Activated effector memory CD4-positive, alpha-beta T cell treated with anti-CD3 and anti-CD28 coated beads, Interleukin-2, amount 50 U/mL, for 16 hours (primary cell): ENCODE measurements at regions not wholly inside any gene's neighbourhood (a gene's known extent, or its start where the extent isn't known, plus 50 kb on each side); places are given as distances from the start of the nearest gene placed in this dataset.
A peak's percentile ranks its signal among the peaks of the same experiment; 100 is the strongest.

Experiments
- DNase-seq: peaks from one replicate; pipeline ENCODE4 v3.0.0-alpha.2; 2020

DNA sequence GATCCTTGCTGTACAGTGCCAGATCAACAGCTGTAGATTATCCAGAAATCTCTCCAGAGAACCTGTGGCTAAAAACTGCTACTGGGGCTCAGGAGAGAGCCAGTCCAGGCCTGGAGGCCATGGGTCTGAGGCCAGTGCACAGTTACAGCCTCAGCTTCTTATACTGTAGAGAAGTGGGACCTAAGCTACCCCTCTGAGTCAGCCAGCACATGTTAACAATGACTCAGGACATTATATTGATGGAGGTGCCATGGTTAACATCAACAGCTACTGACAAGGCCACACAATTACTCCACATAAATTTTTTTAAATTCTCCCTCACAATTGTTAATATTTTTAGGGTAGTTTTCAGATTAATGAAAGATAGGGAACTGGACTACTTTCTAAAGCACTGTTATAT is 138.5 kb downstream of the RBM26 start:
- DNase-seq, result no peak

- DNase-seq, result no peak
Observed at GRCh38 chr13:79258489-79258888, 147.6 kb downstream of the RBM26 start.

- DNase-seq, result no peak
Observed at GRCh38 chr13:79246578-79246949, 159.5 kb downstream of the RBM26 start.

- no peak for DNase-seq
Observed at GRCh38 chr13:79245937-79246577, 160.0 kb downstream of the RBM26 start.

GRCh38 chr13:79241697-79242096 is 164.4 kb downstream of the RBM26 start:
- DNase-seq, result no peak

DNA sequence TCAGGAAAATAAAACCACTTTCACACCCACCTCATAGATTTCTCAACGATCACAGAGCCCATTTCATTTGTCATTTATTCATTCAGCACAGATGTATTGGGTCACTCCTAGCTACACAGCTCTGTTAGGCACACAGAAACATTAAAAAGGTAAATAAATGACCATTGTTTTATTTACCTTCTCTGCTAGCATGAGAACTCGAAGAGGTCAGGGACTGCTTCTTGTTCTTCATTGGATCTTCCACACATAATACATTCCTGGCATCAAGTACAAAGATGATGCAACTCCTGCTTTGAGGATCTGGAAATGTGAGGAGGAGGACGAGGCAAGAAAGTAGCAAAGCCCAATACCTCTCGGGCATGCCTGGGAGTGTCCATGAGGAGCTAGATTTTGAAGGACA is 168.1 kb downstream of the RBM26 start:
- DNase-seq, result no peak

DNA sequence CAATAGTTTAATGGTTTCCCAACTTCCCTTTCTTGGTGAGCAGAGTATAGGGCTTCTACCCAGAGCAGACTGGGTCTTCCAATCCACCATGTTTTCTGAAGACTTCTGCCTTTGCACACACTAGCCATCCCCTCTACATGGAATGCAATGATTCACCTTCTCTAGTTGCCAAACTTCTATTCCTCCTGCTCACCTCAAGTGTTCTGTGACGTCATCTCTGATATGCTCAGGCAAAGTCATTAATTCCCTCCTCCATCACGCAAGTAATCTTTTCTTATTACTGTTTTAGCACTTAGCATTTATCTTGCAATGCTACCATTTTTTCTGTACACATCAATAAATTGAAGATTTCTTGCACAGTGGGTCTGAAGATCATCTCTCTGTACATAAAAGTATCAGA is 174.2 kb downstream of the RBM26 start:
- no peak for DNase-seq

GRCh38 chr13:79229761-79230160 is 176.3 kb downstream of the RBM26 start:
- no peak for DNase-seq

DNA sequence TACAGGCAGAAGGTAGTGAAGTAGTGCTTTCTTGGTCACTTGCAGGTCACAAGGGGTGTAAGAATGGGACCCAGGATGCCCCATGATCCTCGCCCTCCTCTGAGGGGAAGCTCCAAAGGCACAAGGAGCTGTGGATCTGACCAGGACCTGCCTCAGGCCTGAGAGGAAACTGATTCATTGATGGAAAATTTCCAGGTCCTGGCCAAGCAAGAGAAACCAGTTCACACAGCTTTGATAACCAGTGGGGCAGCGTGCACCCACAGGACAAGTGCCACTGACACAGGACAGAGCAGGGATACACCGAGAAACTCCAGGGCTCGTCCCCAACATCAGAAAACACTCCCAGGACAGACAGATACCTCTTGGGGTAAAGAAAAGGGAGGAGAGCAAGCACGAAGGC is 177.1 kb downstream of the RBM26 start:
- no peak for DNase-seq

- no peak for DNase-seq
Observed at GRCh38 chr13:79227418-79227817, 178.6 kb downstream of the RBM26 start.

- DNase-seq, result no peak
Observed at GRCh38 chr13:79226938-79227337, 179.1 kb downstream of the RBM26 start.

- DNase-seq, result no peak
Observed at GRCh38 chr13:79226250-79226649, 179.8 kb downstream of the RBM26 start.

- no peak for DNase-seq
Observed at GRCh38 chr13:79225487-79226232, 180.4 kb downstream of the RBM26 start.

GRCh38 chr13:79222427-79223205 is 183.4 kb downstream of the RBM26 start:
- no peak for DNase-seq

GRCh38 chr13:79212064-79212619 is 193.9 kb downstream of the RBM26 start:
- DNase-seq, result no peak

GRCh38 chr13:79211377-79211776 is 194.7 kb downstream of the RBM26 start:
- DNase-seq, result no peak

GRCh38 chr13:79197933-79198332 is 208.1 kb downstream of the RBM26 start:
- no peak for DNase-seq

GRCh38 chr13:79196843-79197242 is 209.2 kb downstream of the RBM26 start:
- no peak for DNase-seq

DNA sequence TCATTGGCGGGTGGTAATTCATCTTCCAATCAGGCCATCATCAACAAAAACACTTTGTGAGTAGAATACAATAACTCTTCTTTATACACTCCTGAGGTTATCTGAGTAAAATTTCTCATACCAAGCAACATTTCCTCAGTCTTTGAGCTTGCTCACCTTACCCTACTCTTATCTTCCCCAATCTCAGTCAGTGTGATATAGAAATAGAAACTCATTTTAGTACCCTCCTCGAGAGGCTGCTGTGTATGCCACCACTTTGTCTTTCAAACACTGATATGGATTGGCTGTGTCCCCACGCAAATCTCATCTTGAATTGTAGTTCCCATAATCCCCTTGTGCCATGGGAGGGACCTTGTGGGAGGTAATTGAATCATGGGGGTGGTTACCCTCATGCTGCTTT is 209.7 kb downstream of the RBM26 start:
- no peak for DNase-seq

DNA sequence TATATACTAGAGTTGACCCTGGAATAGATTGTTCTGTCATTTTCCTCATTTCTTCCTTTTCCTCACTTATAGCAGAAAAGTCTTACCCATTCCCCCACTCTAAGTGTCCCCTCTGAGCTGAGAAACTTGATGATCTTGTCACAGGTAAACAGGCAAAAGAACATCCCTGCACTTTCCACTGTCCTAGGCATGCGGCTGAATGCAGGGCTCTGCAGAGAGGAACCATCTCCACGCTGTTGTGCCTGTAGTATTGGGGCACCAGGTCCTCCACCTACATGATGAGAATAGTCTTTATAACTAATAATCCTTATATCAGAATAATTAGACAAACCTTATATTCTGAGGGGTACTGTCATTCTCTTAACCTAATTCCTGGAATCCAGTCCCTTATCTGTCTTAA is 211.3 kb downstream of the RBM26 start:
- DNase-seq, result no peak

- DNase-seq, result peak; percentile 69
Observed at GRCh38 chr13:79194272-79194671, 211.8 kb downstream of the RBM26 start.

DNA sequence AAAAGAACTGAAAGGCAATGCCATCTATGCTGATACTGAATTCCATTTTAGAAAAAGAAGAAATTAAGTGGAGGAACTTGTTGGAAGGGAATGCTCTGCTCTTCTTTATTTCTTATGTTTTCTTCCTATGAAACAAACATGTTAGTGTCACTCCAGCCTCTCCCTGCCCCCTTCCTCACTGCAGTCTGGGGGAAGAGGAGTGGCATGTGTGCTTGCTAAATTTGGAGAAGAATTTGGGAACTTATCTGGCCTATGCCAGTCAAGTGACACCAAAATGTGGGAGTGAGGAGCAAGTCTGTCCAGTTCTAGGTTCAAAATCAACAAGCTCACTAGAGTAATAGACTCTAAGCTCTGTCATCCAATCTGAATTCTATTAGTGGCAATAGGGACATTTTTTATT is 214.6 kb downstream of the RBM26 start:
- no peak for DNase-seq

DNA sequence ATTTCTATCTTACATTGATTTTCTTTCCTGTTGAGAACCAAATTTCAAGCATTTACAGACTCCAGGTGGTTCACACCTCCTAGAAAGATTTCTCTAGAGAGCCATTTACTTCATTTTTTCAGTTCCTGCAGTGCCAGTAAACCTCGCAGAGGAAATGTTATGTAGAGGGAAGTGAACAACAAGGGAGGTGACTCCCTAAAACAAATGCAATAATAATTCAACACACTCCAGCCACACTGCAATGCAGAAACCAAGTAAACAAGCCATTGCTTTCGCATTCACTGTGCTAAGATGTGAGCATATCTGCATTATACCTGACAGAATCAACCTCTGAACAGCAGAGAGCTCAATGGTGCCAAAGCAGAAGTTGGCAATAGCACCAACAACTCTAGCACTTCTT is 215.1 kb downstream of the RBM26 start:
- DNase-seq, result no peak
